DMS 273 treated with DMSO at 0.1 percent for 48 hours (cell line): ENCODE measurements at regions not wholly inside any gene's neighbourhood (a gene's known extent, or its start where the extent isn't known, plus 50 kb on each side); places are given as distances from the start of the nearest gene placed in this dataset.
"Not testable (repeated sequence)": the region's sequence is repeated elsewhere in the genome, so short reads cannot be mapped to it uniquely, and the experiment has no call there.

Source experiments
- DNase-seq: peaks from one replicate; lab custom pipeline; 2025; lab: John Stamatoyannopoulos, UW

GRCh38 chr6:19399406-19399805 lies 437.8 kb upstream of the ID4 start:
- DNase-seq, result peak; percentile 80

- not testable (repeated sequence) for DNase-seq
These were observed 432.3 kb upstream of the ID4 start for GRCh38 chr6:19404884-19405283.

- peak; percentile 85 for DNase-seq
These were observed 428.8 kb upstream of the ID4 start for GRCh38 chr6:19408331-19408730.

- no peak for DNase-seq
These were observed 426.7 kb upstream of the ID4 start for GRCh38 chr6:19410481-19410880.

GRCh38 chr6:19413323-19413722 lies 423.8 kb upstream of the ID4 start:
- DNase-seq, result no peak

GRCh38 chr6:19415605-19416326 lies 421.4 kb upstream of the ID4 start:
- DNase-seq, result no peak

- no peak for DNase-seq
These were observed 420.4 kb upstream of the ID4 start for GRCh38 chr6:19416811-19417210.

- no peak for DNase-seq
These were observed 419.5 kb upstream of the ID4 start for GRCh38 chr6:19417713-19418112.

- no peak for DNase-seq
These were observed 412.3 kb upstream of the ID4 start for GRCh38 chr6:19424853-19425252.

GRCh38 chr6:19427548-19427947 lies 409.6 kb upstream of the ID4 start:
- DNase-seq, result no peak

GRCh38 chr6:19432966-19433498 lies 404.1 kb upstream of the ID4 start:
- no peak for DNase-seq

- no peak for DNase-seq
These were observed 403.1 kb upstream of the ID4 start for GRCh38 chr6:19434065-19434464.

GRCh38 chr6:19435755-19436154 lies 401.4 kb upstream of the ID4 start:
- DNase-seq, result no peak

- no peak for DNase-seq
These were observed 398.4 kb upstream of the ID4 start for GRCh38 chr6:19438566-19439353.

GRCh38 chr6:19440531-19440930 lies 396.6 kb upstream of the ID4 start:
- DNase-seq, result no peak

- no peak for DNase-seq
These were observed 393.8 kb upstream of the ID4 start for GRCh38 chr6:19443411-19443810.

GRCh38 chr6:19444041-19444440 lies 393.1 kb upstream of the ID4 start:
- DNase-seq, result no peak

- no peak for DNase-seq
These were observed 392.7 kb upstream of the ID4 start for GRCh38 chr6:19444481-19444880.

GRCh38 chr6:19446570-19446969 lies 390.6 kb upstream of the ID4 start:
- no peak for DNase-seq

GRCh38 chr6:19450651-19451050 lies 386.5 kb upstream of the ID4 start:
- DNase-seq, result no peak

GRCh38 chr6:19452495-19452894 lies 384.7 kb upstream of the ID4 start:
- DNase-seq, result no peak

- no peak for DNase-seq
These were observed 383.0 kb upstream of the ID4 start for GRCh38 chr6:19454001-19454720.
